ENCODE measurements at regions not wholly inside any gene's neighbourhood (a gene's known extent, or its start where the extent isn't known, plus 50 kb on each side); places are given as distances from the start of the nearest gene placed in this dataset.

- Histone ChIP-seq H3K9me3 (ENCODE audit: control insufficient read depth, insufficient read depth, low read length) (no peaks in the 10 kb centered on the region), H3F3A (ENCODE audit: control insufficient read depth, insufficient read depth) (no peaks in the 10 kb centered on the region), H3K9me2 (replicated peaks; ENCODE audit: control insufficient read depth, low read length) (no peaks in the 10 kb centered on the region), H3K4me1 (ENCODE audit: control insufficient read depth, low read length) (no peaks in the 10 kb centered on the region), H3K27ac (ENCODE audit: low read depth, low read length) (no peak overlapping the region), H3K79me2 (ENCODE audit: control insufficient read depth, low read length) (no peaks in the 10 kb centered on the region), H3K27me3 (ENCODE audit: control insufficient read depth, low read length) (no peaks in the 10 kb centered on the region), H3K36me3 (ENCODE audit: control insufficient read depth, low read length) (no peaks in the 10 kb centered on the region), H4K20me1 (ENCODE audit: control insufficient read depth, insufficient read depth, low read depth, low read length) (no peaks in the 10 kb centered on the region), H3K4me3 (ENCODE audit: low read length) (no peak overlapping the region), H3K4me2 (ENCODE audit: low read length) (no peak overlapping the region)
- no peak for TF ChIP-seq CTCF (IDR thresholded peaks at IDR 0.05; ENCODE audit: low read depth, low read length, poor library complexity, severe bottlenecking)
- no peak for TF ChIP-seq EZH2phosphoT487 (IDR thresholded peaks at IDR 0.05; ENCODE audit: borderline replicate concordance, low read length)
Measured at GRCh38 chr2:122329278-122329677, 573.8 kb downstream of the TSN start.

GRCh38 chr2:122333932-122334331, 578.5 kb downstream of the TSN start:
- no peak overlapping the region for H3K4me2 ChIP-seq (ENCODE audit: low read length)
- no peak overlapping the region for H3K27ac ChIP-seq (ENCODE audit: low read depth, low read length)

GRCh38 chr2:122338000-122338399, 582.5 kb downstream of the TSN start:
- H3K27me3 ChIP-seq (ENCODE audit: control insufficient read depth, low read length): no peaks in the 10 kb centered on the region

More at GRCh38 chr2:122333932-122334331, 578.5 kb downstream of the TSN start:
- Histone ChIP-seq H3K36me3 (ENCODE audit: control insufficient read depth, low read length) (no peaks in the 10 kb centered on the region), H3K9me3 (ENCODE audit: control insufficient read depth, insufficient read depth, low read length) (no peaks in the 10 kb centered on the region), H4K20me1 (ENCODE audit: control insufficient read depth, insufficient read depth, low read depth, low read length) (no peaks in the 10 kb centered on the region), H3K4me3 (ENCODE audit: low read length) (no peak overlapping the region), H3K27me3 (ENCODE audit: control insufficient read depth, low read length) (no peaks in the 10 kb centered on the region), H3K9me2 (replicated peaks; ENCODE audit: control insufficient read depth, low read length) (no peaks in the 10 kb centered on the region), H3K79me2 (ENCODE audit: control insufficient read depth, low read length) (no peaks in the 10 kb centered on the region), H3K4me1 (ENCODE audit: control insufficient read depth, low read length) (no peaks in the 10 kb centered on the region), H3F3A (ENCODE audit: control insufficient read depth, insufficient read depth) (no peaks in the 10 kb centered on the region)
- TF ChIP-seq EZH2phosphoT487 (IDR thresholded peaks at IDR 0.05; ENCODE audit: borderline replicate concordance, low read length) (no peak), CTCF (IDR thresholded peaks at IDR 0.05; ENCODE audit: low read depth, low read length, poor library complexity, severe bottlenecking) (no peak)

More at GRCh38 chr2:122338000-122338399, 582.5 kb downstream of the TSN start:
- Histone ChIP-seq H3K36me3 (ENCODE audit: control insufficient read depth, low read length) (no peaks in the 10 kb centered on the region), H3K27ac (ENCODE audit: low read depth, low read length) (no peak overlapping the region), H3K4me3 (ENCODE audit: low read length) (no peak overlapping the region), H3K4me1 (ENCODE audit: control insufficient read depth, low read length) (no peaks in the 10 kb centered on the region), H3F3A (ENCODE audit: control insufficient read depth, insufficient read depth) (no peaks in the 10 kb centered on the region), H3K79me2 (ENCODE audit: control insufficient read depth, low read length) (no peaks in the 10 kb centered on the region), H3K4me2 (ENCODE audit: low read length) (no peak overlapping the region), H3K9me3 (ENCODE audit: control insufficient read depth, insufficient read depth, low read length) (no peaks in the 10 kb centered on the region), H4K20me1 (ENCODE audit: control insufficient read depth, insufficient read depth, low read depth, low read length) (no peaks in the 10 kb centered on the region), H3K9me2 (replicated peaks; ENCODE audit: control insufficient read depth, low read length) (no peaks in the 10 kb centered on the region)
- no peak for TF ChIP-seq EZH2phosphoT487 (IDR thresholded peaks at IDR 0.05; ENCODE audit: borderline replicate concordance, low read length)
- TF ChIP-seq CTCF (IDR thresholded peaks at IDR 0.05; ENCODE audit: low read depth, low read length, poor library complexity, severe bottlenecking): no peak
